IMR-90 (cell line): ENCODE measurements at regions not wholly inside any gene's neighbourhood (a gene's known extent, or its start where the extent isn't known, plus 50 kb on each side); places are given as distances from the start of the nearest gene placed in this dataset.

Source experiments
- ATAC-seq: fragments of 200-7000 bp; cut with Tn5 transposase; 2 replicates; pipeline ENCODE4 v1.9.1; 2020; ENCODE audit warnings: low read depth, mild to moderate bottlenecking, moderate library complexity
- BruUV-seq: library from RNA; stranded (reverse); fragments of 400-500 nt; replicated peaks from 2 replicates; lab custom pipeline; 2021; lab: Mats Ljungman, UMichigan
- CTCF ChIA-PET: fragments of 300-600 bp; formaldehyde crosslinking; extraction: SDS; loops from one replicate; lab custom pipeline; 2021; ENCODE audit warnings: antibody characterized with exemption; lab: Yijun Ruan, JAX
- POLR2A ChIA-PET: fragments of 300-600 bp; sonication (Branson Sonifier 250); formaldehyde crosslinking; loops from one replicate; lab custom pipeline; 2022; ENCODE audit warnings: antibody characterized with exemption; ENCODE audit not compliant: unreplicated experiment; lab: Charles Lee
- DNase-seq: peaks from one replicate; pipeline ENCODE4 v3.0.0; 2013
- H2AFZ ChIP-seq: replicated peaks from 2 replicates; pipeline ENCODE3; 2013; ENCODE audit warnings: low read length, mild to moderate bottlenecking; ENCODE audit not compliant: poor library complexity
- H2AK5ac ChIP-seq: 2 replicates; pipeline ENCODE4 v1.6.1; 2013; ENCODE audit warnings: low read depth, low read length, inconsistent platforms
- H2AK9ac ChIP-seq: replicated peaks from 2 replicates; pipeline ENCODE3; 2013; ENCODE audit warnings: mild to moderate bottlenecking, low read depth, low read length, moderate library complexity; ENCODE audit not compliant: poor library complexity
- H2BK120ac ChIP-seq: 2 replicates; pipeline ENCODE4 v1.6.1; 2013; ENCODE audit warnings: low read depth, low read length, inconsistent platforms
- H2BK15ac ChIP-seq: 3 replicates; pipeline ENCODE4 v1.6.1; 2013; ENCODE audit warnings: low read depth, low read length, inconsistent platforms
- H2BK20ac ChIP-seq: 2 replicates; pipeline ENCODE4 v1.6.1; 2013; ENCODE audit warnings: low read depth, mild to moderate bottlenecking, inconsistent platforms, low read length, moderate library complexity
- H2BK5ac ChIP-seq: 2 replicates; pipeline ENCODE4 v1.6.1; 2013; ENCODE audit warnings: mild to moderate bottlenecking, low read depth, low read length, inconsistent platforms; ENCODE audit not compliant: poor library complexity, severe bottlenecking
- H3K14ac ChIP-seq: replicated peaks from 2 replicates; pipeline ENCODE4 v1.6.1; 2013; ENCODE audit warnings: low read depth, low read length, inconsistent platforms
- H3K18ac ChIP-seq: 2 replicates; pipeline ENCODE4 v1.6.1; 2013; ENCODE audit warnings: low read depth, low read length, control low read depth
- H3K23ac ChIP-seq: 2 replicates; pipeline ENCODE4 v1.6.1; 2013; ENCODE audit warnings: low read depth, low read length, inconsistent platforms
- H3K27ac ChIP-seq: 2 replicates; pipeline ENCODE4 v1.5.1; 2013; ENCODE audit warnings: mild to moderate bottlenecking, control low read depth, low read length; ENCODE audit not compliant: insufficient read depth
- H3K27me3 ChIP-seq: 2 replicates; pipeline ENCODE4 v1.6.1; 2013; ENCODE audit warnings: low read length; ENCODE audit not compliant: control insufficient read depth, insufficient read depth
- H3K36me3 ChIP-seq: 2 replicates; pipeline ENCODE4 v1.6.1; 2013; ENCODE audit warnings: low read length, mixed read lengths; ENCODE audit not compliant: control insufficient read depth, insufficient read depth
- H3K4ac ChIP-seq: 2 replicates; pipeline ENCODE4 v1.6.1; 2013; ENCODE audit warnings: low read depth, low read length, inconsistent platforms
- H3K4me1 ChIP-seq: 2 replicates; pipeline ENCODE4 v1.6.1; 2013; ENCODE audit warnings: low read length, mixed read lengths; ENCODE audit not compliant: control insufficient read depth, insufficient read depth
- H3K4me2 ChIP-seq: 2 replicates; pipeline ENCODE4 v1.6.1; 2013; ENCODE audit warnings: low read depth, mild to moderate bottlenecking, control low read depth, low read length, moderate library complexity
- H3K4me3 ChIP-seq: 2 replicates; pipeline ENCODE4 v1.5.1; 2013; ENCODE audit warnings: low read depth, mild to moderate bottlenecking, control low read depth, low read length, moderate library complexity; ENCODE audit not compliant: insufficient read depth
- H3K56ac ChIP-seq: 2 replicates; pipeline ENCODE4 v1.6.1; 2013; ENCODE audit warnings: low read length, inconsistent platforms; ENCODE audit not compliant: insufficient read depth; ENCODE audit errors: extremely low read depth
- H3K79me1 ChIP-seq, 2 experiments: 2 replicates each; pipeline ENCODE4 v1.6.1; 2013; ENCODE audit warnings: low read length in 2 of 2, inconsistent platforms in 1 of 2, low read depth in 1 of 2
- H3K9ac ChIP-seq: 2 replicates; pipeline ENCODE4 v1.6.1; 2013; ENCODE audit warnings: low read depth, low read length, control low read depth
- H3K9me1 ChIP-seq: 2 replicates; pipeline ENCODE4 v1.6.1; 2013; ENCODE audit warnings: low read length, inconsistent platforms; ENCODE audit not compliant: insufficient read depth
- H3K9me3 ChIP-seq: 2 replicates; pipeline ENCODE4 v1.6.1; 2013; ENCODE audit warnings: low read length; ENCODE audit not compliant: control insufficient read depth, insufficient read depth
- H4K20me1 ChIP-seq: 2 replicates; pipeline ENCODE4 v1.6.1; 2013; ENCODE audit warnings: low read length, inconsistent platforms; ENCODE audit not compliant: insufficient read depth
- H4K5ac ChIP-seq: 2 replicates; pipeline ENCODE4 v1.6.1; 2013; ENCODE audit warnings: mild to moderate bottlenecking, low read depth, low read length, control low read depth
- H4K8ac ChIP-seq, 2 experiments: 2 replicates each; pipeline ENCODE4 v1.6.1; 2013; ENCODE audit warnings: low read depth in 2 of 2, low read length in 2 of 2, control low read depth in 1 of 2, inconsistent platforms in 1 of 2
- H4K91ac ChIP-seq: 2 replicates; pipeline ENCODE4 v1.6.1; 2013; ENCODE audit warnings: low read depth, low read length, inconsistent platforms; ENCODE audit not compliant: insufficient read depth
- CHD1 ChIP-seq: IDR thresholded peaks from 2 replicates; pipeline ENCODE4 v1.6.1; 2012; ENCODE audit warnings: low read depth, low read length, improper control_type of control experiment
- RCOR1 ChIP-seq: IDR thresholded peaks from 2 replicates; pipeline ENCODE4 v1.6.1; 2012; ENCODE audit warnings: mild to moderate bottlenecking, low read length, improper control_type of control experiment; ENCODE audit not compliant: insufficient replicate concordance
- WGBS, 2 experiments: methylation state at CpG; one replicate each; pipeline versions ENCODE4 v1.1.5 to v1.1.7; 2013; ENCODE audit warnings: missing lambda C conversion rate in 2 of 2; ENCODE audit not compliant: insufficient read length in 1 of 2; ENCODE audit errors: extremely low coverage in 2 of 2; 5-methylcytosine and 5-hydroxymethylcytosine counted together
- dilution Hi-C: fragments of 300-500 bp; cut with HindIII; formaldehyde crosslinking; loops from one replicate; pipeline ENCODE4 v1.14.3; 2018; ENCODE audit warnings: low sequenced_read_pairs; ENCODE audit not compliant: unreplicated experiment
- in situ Hi-C: fragments of 300-500 bp; cut with MboI; formaldehyde crosslinking; loops from 3 replicates; pipeline ENCODE4 v1.14.3; 2019; ENCODE audit warnings: low sequenced_read_pairs, inconsistent platforms, mixed read lengths
- intact Hi-C: fragments of 100-400 bp; cut with micrococcal nuclease; formaldehyde crosslinking; loops from 2 replicates; pipeline ENCODE4 v1.10.0; 2022
- TF ChIP-seq, protein P1 (sequence below): fragments of 150-350 bp; IDR thresholded peaks from 2 replicates; pipeline ENCODE4 v1.6.1; 2017; ENCODE audit warnings: mild to moderate bottlenecking, antibody characterized with exemption, low read length, low read depth

- no peak overlapping the region for H2BK15ac ChIP-seq
- no peaks in the 10 kb centered on the region for H3K36me3 ChIP-seq
- H4K5ac ChIP-seq = no peak overlapping the region
- H4K91ac ChIP-seq = no peak overlapping the region
- no peaks in the 10 kb centered on the region for H3K4me1 ChIP-seq
- no peak overlapping the region for H2BK20ac ChIP-seq
- H2AK9ac ChIP-seq = no peak overlapping the region
- no peak overlapping the region for H3K14ac ChIP-seq
- no peak overlapping the region for H3K18ac ChIP-seq
- dilution Hi-C loops (no loop called here), in situ Hi-C loops (no loop called here), intact Hi-C loops (no loop called here)
- no peak overlapping the region for H2BK120ac ChIP-seq
- H3K9me3 ChIP-seq = peaks cover 11% of the 10 kb centered on the region
- no peak for DNase-seq
- H3K23ac ChIP-seq = no peak overlapping the region
- H4K20me1 ChIP-seq = no peaks in the 10 kb centered on the region
- no peak overlapping the region for H2AK5ac ChIP-seq
- POLR2A ChIA-PET = no interaction called here
- no peak overlapping the region for H2AFZ ChIP-seq
- TF ChIP-seq, protein P1, sequence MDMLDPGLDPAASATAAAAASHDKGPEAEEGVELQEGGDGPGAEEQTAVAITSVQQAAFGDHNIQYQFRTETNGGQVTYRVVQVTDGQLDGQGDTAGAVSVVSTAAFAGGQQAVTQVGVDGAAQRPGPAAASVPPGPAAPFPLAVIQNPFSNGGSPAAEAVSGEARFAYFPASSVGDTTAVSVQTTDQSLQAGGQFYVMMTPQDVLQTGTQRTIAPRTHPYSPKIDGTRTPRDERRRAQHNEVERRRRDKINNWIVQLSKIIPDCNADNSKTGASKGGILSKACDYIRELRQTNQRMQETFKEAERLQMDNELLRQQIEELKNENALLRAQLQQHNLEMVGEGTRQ = no peak
- no peak for TF ChIP-seq RCOR1
- no peak for TF ChIP-seq CHD1
- no CpG with 5 or more reads among the region's 4 CpGs for WGBS, 2 experiments
- H2BK5ac ChIP-seq = no peak overlapping the region
- no peaks in the 10 kb centered on the region for H3K9me1 ChIP-seq
- no peak overlapping the region for H3K56ac ChIP-seq
- no peak for ATAC-seq
- no peak overlapping the region for H4K8ac ChIP-seq
- H3K79me1 ChIP-seq = no peaks in the 10 kb centered on the region
- CTCF ChIA-PET = interaction anchor here (1.5 kb wide), 1 partner anchor 8 kb away, joined by 3 read pairs; no protein-coding TSS in a partner anchor
- H3K9ac ChIP-seq = no peak overlapping the region
- no peak overlapping the region for H3K4ac ChIP-seq
- no TSS peak for BruUV-seq
- H3K27ac ChIP-seq = no peak overlapping the region
- no peak overlapping the region for H3K4me3 ChIP-seq
- H3K4me2 ChIP-seq = no peak overlapping the region
- no peaks in the 10 kb centered on the region for H3K27me3 ChIP-seq
These were observed 750.3 kb downstream of the ARAP2 start for GRCh38 chr4:35493977-35494376.
